Amygdala (tissue), 56 donors: ENCODE measurements at regions not wholly inside any gene's neighbourhood (a gene's known extent, or its start where the extent isn't known, plus 50 kb on each side); places are given as distances from the start of the nearest gene placed in this dataset.
A peak's percentile ranks its signal among the peaks of the same experiment; 100 is the strongest.

ENCODE experiments used
- DNase-seq, 56 donors: peaks; one replicate each; lab custom pipeline; 2025; lab: John Stamatoyannopoulos, UW

DNA sequence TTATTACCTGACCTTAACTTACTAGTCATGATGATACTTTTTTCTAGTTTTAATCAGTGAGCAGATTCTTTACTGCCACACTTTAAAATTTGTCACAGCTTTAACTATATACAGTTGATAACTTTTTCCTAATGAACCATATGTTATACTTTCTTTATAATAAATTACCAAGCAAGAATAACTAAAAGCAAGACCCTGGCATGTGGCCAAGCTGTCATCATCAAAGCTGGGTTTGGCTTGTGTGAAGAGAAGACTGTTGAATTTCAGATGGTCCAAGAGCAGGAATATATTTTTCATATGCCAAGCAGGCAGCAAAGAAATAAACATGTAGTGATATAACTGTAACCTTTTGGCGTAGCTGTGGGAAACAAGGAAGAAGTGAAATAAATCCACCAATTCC lies 93.5 kb downstream of the PUS7L start:
- peak in 6 of 56 donors; percentile 0 to 68 (median 4) for DNase-seq

DNA sequence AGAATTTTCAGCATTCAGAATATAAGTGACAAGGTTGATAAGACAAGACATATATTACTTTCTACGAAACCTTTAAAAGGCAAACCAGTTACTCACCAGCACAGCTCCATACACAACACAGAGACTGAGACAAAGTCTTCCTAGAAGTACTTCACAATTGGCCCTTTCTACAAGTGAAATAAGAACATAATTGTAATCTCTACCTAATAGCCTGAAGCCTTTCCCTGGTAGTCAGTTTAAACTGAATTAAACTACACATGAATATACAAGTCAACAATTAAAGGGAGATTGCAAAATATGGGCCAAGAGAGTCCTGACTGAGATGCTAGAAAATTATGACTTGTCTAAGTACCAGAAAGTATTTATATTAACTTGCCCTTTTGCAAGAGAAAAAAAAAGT lies 95.9 kb downstream of the PUS7L start:
- no peak for DNase-seq

DNA sequence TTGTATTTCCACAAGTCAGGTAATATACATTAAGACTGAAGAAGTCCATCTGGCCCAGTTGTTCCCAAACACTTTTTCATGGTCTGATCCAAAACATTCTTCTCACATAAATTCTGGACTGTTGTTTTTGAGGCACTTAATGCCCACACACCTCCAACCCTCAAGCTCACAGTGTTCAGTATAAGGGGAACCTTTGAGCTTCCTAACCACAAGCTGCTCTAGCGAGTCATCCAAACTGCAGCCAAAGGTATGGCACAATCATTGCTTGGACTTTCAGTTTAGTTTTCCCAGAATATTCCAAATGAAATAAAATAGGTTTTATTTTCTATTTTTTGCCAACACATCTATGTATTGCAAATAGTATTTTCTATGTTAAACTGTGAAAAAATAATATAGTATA lies 103.0 kb downstream of the PUS7L start:
- DNase-seq: no peak

DNA sequence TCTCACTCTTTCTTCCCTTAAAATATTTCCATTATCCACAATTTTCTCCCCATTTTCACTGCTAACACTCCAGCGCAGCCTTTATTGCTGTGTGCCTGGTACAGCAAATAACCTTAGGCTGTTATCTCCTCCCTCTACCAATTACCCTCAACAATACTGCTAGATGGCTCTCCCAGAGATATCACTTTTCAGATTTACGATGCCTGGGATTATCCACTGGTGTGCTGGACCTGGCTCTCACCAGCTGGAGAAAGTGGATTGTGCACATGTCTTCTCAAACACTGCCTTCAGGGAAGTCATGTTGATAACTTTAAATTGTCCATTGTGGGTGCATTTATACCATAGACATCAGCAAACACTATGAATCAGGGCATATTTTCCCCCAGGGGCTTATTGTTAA lies 101.9 kb upstream of the ADAMTS20 start:
- DNase-seq: no peak

DNA sequence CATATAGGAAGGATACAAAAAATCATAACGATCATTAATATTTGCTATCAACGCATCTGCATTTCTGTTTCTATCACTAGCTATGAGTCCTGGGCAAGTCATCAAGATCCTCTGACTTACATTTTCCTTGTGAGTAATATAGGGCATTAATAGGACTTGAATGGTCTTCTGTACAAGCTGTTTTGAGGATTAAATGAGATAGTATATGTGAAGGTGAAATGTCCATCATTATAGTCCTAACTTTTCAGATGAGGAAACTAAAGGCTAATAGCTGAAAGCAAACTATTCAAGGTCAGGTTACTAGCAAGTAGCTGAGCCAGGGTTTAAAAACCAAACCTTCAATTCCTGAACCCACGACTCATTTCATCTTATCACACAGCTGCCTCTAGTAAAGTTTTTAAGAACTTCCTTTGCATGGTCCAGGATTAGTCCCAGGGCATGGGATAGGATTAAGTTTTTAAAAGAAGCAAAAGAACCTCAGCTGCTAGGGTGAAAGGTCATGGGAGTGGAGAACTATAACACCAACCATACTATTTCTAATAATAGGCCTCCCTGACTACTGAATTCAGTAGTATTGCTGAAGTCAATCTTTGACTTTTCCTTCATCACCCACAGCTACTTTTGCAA lies 101.4 kb upstream of the ADAMTS20 start:
- DNase-seq: no peak

DNA sequence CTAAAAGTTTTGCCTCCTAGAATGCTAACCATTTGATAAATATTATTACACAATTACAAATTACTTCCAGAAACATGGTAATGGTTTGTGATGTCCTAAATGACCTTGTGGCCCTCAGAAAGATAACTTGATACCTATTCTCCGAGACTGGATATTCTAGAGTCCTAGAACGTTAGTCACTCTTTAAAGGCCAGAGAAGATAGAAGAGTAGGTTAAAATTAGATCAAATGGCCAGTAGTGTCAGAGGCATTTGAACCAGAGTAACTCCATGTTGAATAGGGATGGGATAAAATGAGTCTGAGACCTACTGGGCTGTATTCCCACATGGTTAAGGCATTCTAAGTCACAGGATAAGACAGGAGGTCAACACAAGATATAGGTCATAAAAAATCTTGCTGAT lies 96.6 kb upstream of the ADAMTS20 start:
- DNase-seq: no peak

DNA sequence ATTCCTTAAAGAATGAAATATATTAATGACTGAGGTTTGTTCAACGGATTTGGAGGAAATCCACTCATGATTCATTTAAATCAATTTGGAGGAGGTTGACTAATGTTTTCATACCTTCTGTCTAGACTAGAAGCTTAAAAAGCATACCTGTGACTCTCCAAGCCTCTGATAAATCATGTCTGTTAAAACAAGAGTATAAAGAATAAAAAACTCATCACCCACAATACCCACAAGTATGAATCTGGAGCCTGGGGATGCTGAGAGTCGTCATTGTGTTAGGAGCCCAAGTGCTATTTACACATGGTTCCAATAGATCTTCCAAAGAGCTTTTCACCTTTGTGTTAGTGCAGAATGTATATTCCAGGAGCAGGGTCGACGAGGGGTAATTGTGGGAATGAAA lies 86.8 kb upstream of the ADAMTS20 start:
- DNase-seq: no peak

DNA sequence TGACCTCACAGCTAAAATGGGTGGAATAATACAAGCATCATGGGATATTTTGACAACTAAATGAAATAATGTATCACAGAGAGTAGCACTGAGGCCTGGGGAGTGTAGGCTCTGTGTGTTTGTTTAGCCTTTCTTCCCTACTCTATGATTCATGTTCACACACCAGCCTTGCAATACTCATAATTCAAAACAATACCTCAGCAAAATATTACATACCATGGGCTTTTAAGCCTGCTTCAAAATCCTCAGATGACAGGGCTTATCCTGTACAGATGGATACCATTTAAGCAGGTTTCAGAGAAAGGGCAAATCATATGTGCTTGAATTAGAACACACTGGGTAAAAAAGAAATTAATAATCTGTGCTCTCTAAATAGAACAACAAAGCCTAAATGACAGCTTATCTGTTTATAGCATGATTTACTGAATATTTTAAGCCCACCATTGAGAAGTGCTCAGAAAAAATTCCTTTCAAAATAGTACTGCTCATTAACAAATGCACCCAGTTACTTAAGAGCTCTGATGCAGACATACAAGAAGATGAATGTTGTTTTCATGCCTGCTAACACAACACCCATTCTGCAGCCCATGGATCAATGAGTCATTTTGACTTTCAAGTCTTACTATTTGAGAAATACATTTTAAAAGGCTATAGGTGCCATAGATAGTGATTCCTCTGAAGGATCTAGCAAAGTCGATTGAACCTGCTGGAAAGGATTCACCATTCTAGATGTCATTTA lies 84.9 kb upstream of the ADAMTS20 start:
- no peak for DNase-seq

DNA sequence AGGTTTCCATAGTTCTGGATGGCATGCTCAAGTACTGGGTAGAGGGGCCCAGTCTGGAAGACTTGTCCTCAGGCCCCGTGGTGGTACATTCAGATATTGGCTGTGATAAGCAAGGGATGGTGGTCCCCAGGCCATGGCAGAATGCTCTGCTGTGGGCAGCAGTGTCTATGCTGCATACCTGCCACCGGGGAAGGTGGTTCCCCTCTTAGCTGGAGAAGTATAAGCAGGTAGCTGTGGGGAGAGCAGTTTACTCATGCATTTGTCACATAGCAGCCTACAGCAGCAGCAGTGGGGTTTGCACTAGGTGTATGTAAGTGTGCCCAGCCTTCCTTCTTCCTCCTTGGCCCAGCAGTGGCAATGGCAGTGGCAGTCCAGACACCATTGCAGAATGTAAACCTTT lies 69.3 kb upstream of the ADAMTS20 start:
- DNase-seq: no peak

DNA sequence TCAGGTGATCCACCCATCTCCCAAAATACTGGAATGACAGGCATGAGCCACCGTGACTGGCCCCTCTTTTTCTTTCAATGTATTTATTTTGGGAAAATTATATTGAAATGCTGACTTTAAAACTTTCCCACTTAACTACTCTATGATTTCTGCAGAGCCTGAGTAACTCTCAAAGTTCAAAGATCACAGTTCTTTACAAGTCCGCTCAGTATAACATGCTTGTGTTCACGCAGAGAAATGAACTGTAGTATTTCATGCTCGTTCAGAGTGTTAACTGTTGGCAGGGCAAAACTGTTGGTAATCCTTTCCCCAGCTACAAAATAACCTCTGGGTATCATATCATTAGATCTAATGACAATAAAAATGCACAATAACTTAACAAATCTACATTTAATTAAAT lies 50.7 kb upstream of the ADAMTS20 start:
- no peak for DNase-seq
